SK-N-SH (cell line): ENCODE measurements at regions not wholly inside any gene's neighbourhood (a gene's known extent, or its start where the extent isn't known, plus 50 kb on each side); places are given as distances from the start of the nearest gene placed in this dataset.

Experiments
- RAD21 ChIP-seq: IDR thresholded peaks from 2 replicates; pipeline ENCODE4 v1.6.1; 2012; ENCODE audit warnings: mild to moderate bottlenecking, low read length
- TF ChIP-seq, protein P1 (sequence below): IDR thresholded peaks from 2 replicates; pipeline ENCODE4 v1.6.1; 2012; ENCODE audit warnings: mild to moderate bottlenecking, low read depth, low read length, moderate library complexity
- TF ChIP-seq, protein P2 (sequence below): IDR thresholded peaks from 2 replicates; pipeline ENCODE4; 2012
- TF ChIP-seq, protein P3 (sequence below): fragments of 200-600 bp; sonication (generic); IDR thresholded peaks from 2 replicates; pipeline ENCODE4 v1.6.1; 2017; ENCODE audit warnings: antibody characterized with exemption, mild to moderate bottlenecking, moderate library complexity
- TF ChIP-seq, protein P4 (sequence below): IDR thresholded peaks from 2 replicates; pipeline ENCODE4 v1.4.0; 2012; ENCODE audit warnings: low read depth
- TF ChIP-seq, protein P5 (sequence below): fragments of 150-350 bp; IDR thresholded peaks from 2 replicates; pipeline ENCODE4 v1.6.1; 2017; ENCODE audit warnings: antibody characterized with exemption, low read length, low read depth, borderline replicate concordance

DNA sequence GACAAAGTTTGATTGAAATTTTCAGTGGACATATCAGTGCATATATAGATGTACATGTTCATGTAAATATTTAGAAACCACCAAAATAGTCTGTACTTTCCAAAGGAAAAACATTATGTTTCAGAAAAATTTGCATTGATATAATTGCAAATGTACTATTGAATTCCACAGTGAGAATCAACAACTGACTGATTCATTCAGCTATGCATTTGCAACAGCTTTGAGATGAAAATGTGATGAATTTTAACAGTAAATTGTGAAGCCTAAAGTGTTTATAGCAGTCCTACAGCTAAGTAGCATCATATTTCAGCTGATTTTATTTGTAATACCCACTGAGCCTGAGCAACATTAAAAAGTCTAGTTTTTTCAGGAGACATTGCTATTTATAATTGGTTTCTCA is 1647.4 kb upstream of the DDX18 start:
- TF ChIP-seq, protein P1, sequence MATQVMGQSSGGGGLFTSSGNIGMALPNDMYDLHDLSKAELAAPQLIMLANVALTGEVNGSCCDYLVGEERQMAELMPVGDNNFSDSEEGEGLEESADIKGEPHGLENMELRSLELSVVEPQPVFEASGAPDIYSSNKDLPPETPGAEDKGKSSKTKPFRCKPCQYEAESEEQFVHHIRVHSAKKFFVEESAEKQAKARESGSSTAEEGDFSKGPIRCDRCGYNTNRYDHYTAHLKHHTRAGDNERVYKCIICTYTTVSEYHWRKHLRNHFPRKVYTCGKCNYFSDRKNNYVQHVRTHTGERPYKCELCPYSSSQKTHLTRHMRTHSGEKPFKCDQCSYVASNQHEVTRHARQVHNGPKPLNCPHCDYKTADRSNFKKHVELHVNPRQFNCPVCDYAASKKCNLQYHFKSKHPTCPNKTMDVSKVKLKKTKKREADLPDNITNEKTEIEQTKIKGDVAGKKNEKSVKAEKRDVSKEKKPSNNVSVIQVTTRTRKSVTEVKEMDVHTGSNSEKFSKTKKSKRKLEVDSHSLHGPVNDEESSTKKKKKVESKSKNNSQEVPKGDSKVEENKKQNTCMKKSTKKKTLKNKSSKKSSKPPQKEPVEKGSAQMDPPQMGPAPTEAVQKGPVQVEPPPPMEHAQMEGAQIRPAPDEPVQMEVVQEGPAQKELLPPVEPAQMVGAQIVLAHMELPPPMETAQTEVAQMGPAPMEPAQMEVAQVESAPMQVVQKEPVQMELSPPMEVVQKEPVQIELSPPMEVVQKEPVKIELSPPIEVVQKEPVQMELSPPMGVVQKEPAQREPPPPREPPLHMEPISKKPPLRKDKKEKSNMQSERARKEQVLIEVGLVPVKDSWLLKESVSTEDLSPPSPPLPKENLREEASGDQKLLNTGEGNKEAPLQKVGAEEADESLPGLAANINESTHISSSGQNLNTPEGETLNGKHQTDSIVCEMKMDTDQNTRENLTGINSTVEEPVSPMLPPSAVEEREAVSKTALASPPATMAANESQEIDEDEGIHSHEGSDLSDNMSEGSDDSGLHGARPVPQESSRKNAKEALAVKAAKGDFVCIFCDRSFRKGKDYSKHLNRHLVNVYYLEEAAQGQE = no peak
- TF ChIP-seq, protein P2, sequence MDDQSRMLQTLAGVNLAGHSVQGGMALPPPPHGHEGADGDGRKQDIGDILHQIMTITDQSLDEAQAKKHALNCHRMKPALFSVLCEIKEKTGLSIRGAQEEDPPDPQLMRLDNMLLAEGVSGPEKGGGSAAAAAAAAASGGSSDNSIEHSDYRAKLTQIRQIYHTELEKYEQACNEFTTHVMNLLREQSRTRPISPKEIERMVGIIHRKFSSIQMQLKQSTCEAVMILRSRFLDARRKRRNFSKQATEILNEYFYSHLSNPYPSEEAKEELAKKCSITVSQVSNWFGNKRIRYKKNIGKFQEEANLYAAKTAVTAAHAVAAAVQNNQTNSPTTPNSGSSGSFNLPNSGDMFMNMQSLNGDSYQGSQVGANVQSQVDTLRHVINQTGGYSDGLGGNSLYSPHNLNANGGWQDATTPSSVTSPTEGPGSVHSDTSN = no peak
- TF ChIP-seq, protein P3, sequence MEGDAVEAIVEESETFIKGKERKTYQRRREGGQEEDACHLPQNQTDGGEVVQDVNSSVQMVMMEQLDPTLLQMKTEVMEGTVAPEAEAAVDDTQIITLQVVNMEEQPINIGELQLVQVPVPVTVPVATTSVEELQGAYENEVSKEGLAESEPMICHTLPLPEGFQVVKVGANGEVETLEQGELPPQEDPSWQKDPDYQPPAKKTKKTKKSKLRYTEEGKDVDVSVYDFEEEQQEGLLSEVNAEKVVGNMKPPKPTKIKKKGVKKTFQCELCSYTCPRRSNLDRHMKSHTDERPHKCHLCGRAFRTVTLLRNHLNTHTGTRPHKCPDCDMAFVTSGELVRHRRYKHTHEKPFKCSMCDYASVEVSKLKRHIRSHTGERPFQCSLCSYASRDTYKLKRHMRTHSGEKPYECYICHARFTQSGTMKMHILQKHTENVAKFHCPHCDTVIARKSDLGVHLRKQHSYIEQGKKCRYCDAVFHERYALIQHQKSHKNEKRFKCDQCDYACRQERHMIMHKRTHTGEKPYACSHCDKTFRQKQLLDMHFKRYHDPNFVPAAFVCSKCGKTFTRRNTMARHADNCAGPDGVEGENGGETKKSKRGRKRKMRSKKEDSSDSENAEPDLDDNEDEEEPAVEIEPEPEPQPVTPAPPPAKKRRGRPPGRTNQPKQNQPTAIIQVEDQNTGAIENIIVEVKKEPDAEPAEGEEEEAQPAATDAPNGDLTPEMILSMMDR = no peak
- no peak for TF ChIP-seq RAD21
- TF ChIP-seq, protein P4, sequence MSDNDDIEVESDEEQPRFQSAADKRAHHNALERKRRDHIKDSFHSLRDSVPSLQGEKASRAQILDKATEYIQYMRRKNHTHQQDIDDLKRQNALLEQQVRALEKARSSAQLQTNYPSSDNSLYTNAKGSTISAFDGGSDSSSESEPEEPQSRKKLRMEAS = no peak
- TF ChIP-seq, protein P5, sequence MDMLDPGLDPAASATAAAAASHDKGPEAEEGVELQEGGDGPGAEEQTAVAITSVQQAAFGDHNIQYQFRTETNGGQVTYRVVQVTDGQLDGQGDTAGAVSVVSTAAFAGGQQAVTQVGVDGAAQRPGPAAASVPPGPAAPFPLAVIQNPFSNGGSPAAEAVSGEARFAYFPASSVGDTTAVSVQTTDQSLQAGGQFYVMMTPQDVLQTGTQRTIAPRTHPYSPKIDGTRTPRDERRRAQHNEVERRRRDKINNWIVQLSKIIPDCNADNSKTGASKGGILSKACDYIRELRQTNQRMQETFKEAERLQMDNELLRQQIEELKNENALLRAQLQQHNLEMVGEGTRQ = no peak
